Suprapubic skin (tissue), 4 donors: ENCODE measurements at regions not wholly inside any gene's neighbourhood (a gene's known extent, or its start where the extent isn't known, plus 50 kb on each side); places are given as distances from the start of the nearest gene placed in this dataset.

ENCODE experiments used
- DNase-seq, 2 donors: peaks; one replicate each; pipeline ENCODE4 v3.0.0-alpha.2; 2019; ENCODE audit warnings: low spot score in 2 of 2
- H3K27ac ChIP-seq: fragments of 200-600 bp; sonication (generic); one replicate; pipeline ENCODE4 v1.5.1; 2019
- H3K27me3 ChIP-seq: fragments of 200-600 bp; sonication (generic); one replicate; pipeline ENCODE4 v1.5.1; 2019
- H3K36me3 ChIP-seq: fragments of 200-600 bp; sonication (generic); one replicate; pipeline ENCODE4 v1.5.1; 2019
- H3K4me1 ChIP-seq: fragments of 200-600 bp; sonication (generic); one replicate; pipeline ENCODE4 v1.5.1; 2019
- H3K4me3 ChIP-seq: fragments of 200-600 bp; sonication (generic); one replicate; pipeline ENCODE4 v1.5.1; 2019; ENCODE audit warnings: mild to moderate bottlenecking
- H3K9me3 ChIP-seq: fragments of 200-600 bp; sonication (generic); one replicate; pipeline ENCODE4 v1.5.1; 2019
- CTCF ChIP-seq, 2 donors: fragments of 200-600 bp in 1 of 2; fragments of 450-650 bp in 1 of 2; sonication (generic) in 1 of 2; IDR thresholded peaks; one replicate each; pipeline ENCODE4 v1.5.1; 2016 to 2019; ENCODE audit warnings: antibody characterized with exemption in 2 of 2, mild to moderate bottlenecking in 1 of 2, moderate library complexity in 1 of 2
- EP300 ChIP-seq: sonication (generic); formaldehyde crosslinking; IDR thresholded peaks from one replicate; pipeline ENCODE4 v1.6.1; 2017; ENCODE audit warnings: antibody characterized with exemption
- POLR2A ChIP-seq, 2 donors: fragments of 450-650 bp; IDR thresholded peaks; one replicate each; pipeline ENCODE4 v1.6.1; 2017; ENCODE audit warnings: antibody characterized with exemption in 2 of 2, mild to moderate bottlenecking in 2 of 2, moderate library complexity in 2 of 2
- POLR2AphosphoS5 ChIP-seq, 3 donors: sonication (generic); formaldehyde crosslinking; IDR thresholded peaks; one replicate each; pipeline ENCODE4 v1.6.1; 2017; ENCODE audit warnings: antibody characterized with exemption in 3 of 3
- WGBS: methylation state at CpG from one replicate; pipeline ENCODE4 v1.1.5; 2018; 5-methylcytosine and 5-hydroxymethylcytosine counted together

GRCh38 chr6:8589941-8590729, 154.8 kb upstream of the SLC35B3 start:
- WGBS = 27% methylated on average over 7 of the region's 7 CpGs
- H3K9me3 ChIP-seq = peaks cover 5% of the 10 kb centered on the region
- no peak for DNase-seq
- H3K4me3 ChIP-seq = no peak overlapping the region
- H3K27ac ChIP-seq = no peak overlapping the region
- H3K36me3 ChIP-seq = no peaks in the 10 kb centered on the region
- TF ChIP-seq POLR2A (IDR thresholded peaks at IDR 0.05) = no peak
- TF ChIP-seq EP300 = no peak
- no peak for TF ChIP-seq CTCF (IDR thresholded peaks at IDR 0.05)
- TF ChIP-seq POLR2AphosphoS5 (IDR thresholded peaks at IDR 0.05) = no peak
- H3K27me3 ChIP-seq = no peaks in the 10 kb centered on the region
- no peaks in the 10 kb centered on the region for H3K4me1 ChIP-seq

GRCh38 chr6:8588176-8588575, 152.8 kb upstream of the SLC35B3 start:
- Histone ChIP-seq H3K36me3 (no peaks in the 10 kb centered on the region), H3K27me3 (no peaks in the 10 kb centered on the region), H3K4me3 (no peak overlapping the region), H3K27ac (no peak overlapping the region), H3K9me3 (peaks cover 5% of the 10 kb centered on the region), H3K4me1 (no peaks in the 10 kb centered on the region)
- no peak for TF ChIP-seq POLR2AphosphoS5 (IDR thresholded peaks at IDR 0.05)
- no peak for TF ChIP-seq EP300
- no peak for TF ChIP-seq POLR2A (IDR thresholded peaks at IDR 0.05)
- no peak for TF ChIP-seq CTCF (IDR thresholded peaks at IDR 0.05)
- no peak for DNase-seq
- WGBS = 71% methylated on average over 1 of the region's 1 CpG

- Histone ChIP-seq H3K4me1 (no peaks in the 10 kb centered on the region), H3K4me3 (no peak overlapping the region), H3K27me3 (no peaks in the 10 kb centered on the region), H3K36me3 (no peaks in the 10 kb centered on the region), H3K27ac (no peak overlapping the region), H3K9me3 (no peaks in the 10 kb centered on the region)
- no peak for DNase-seq
- TF ChIP-seq POLR2AphosphoS5 (IDR thresholded peaks at IDR 0.05) (no peak), CTCF (IDR thresholded peaks at IDR 0.05) (no peak), POLR2A (IDR thresholded peaks at IDR 0.05) (no peak), EP300 (no peak)
Measured at GRCh38 chr6:8583291-8583690, 147.9 kb upstream of the SLC35B3 start.

- DNase-seq = no peak
- TF ChIP-seq EP300 = no peak
- no peak for TF ChIP-seq CTCF (IDR thresholded peaks at IDR 0.05)
- no peak for TF ChIP-seq POLR2AphosphoS5 (IDR thresholded peaks at IDR 0.05)
- TF ChIP-seq POLR2A (IDR thresholded peaks at IDR 0.05) = no peak
- WGBS = 44% methylated on average over 1 of the region's 1 CpG
- H3K4me3 ChIP-seq = no peak overlapping the region
- H3K27ac ChIP-seq = no peak overlapping the region
- H3K9me3 ChIP-seq = no peaks in the 10 kb centered on the region
- H3K36me3 ChIP-seq = no peaks in the 10 kb centered on the region
- no peaks in the 10 kb centered on the region for H3K4me1 ChIP-seq
- H3K27me3 ChIP-seq = no peaks in the 10 kb centered on the region
Measured at GRCh38 chr6:8579372-8579771, 144.0 kb upstream of the SLC35B3 start.

GRCh38 chr6:8578006-8578405, 142.7 kb upstream of the SLC35B3 start:
- H3K36me3 ChIP-seq = no peaks in the 10 kb centered on the region
- no peaks in the 10 kb centered on the region for H3K9me3 ChIP-seq
- no peak overlapping the region for H3K4me3 ChIP-seq
- no peak for TF ChIP-seq EP300
- TF ChIP-seq POLR2A (IDR thresholded peaks at IDR 0.05) = no peak
- TF ChIP-seq POLR2AphosphoS5 (IDR thresholded peaks at IDR 0.05) = no peak
- TF ChIP-seq CTCF (IDR thresholded peaks at IDR 0.05) = no peak
- no peaks in the 10 kb centered on the region for H3K4me1 ChIP-seq
- DNase-seq = no peak
- no peaks in the 10 kb centered on the region for H3K27me3 ChIP-seq
- no peak overlapping the region for H3K27ac ChIP-seq
- 9% methylated on average over 1 of the region's 1 CpG for WGBS
